ENCODE measurements at regions not wholly inside any gene's neighbourhood (a gene's known extent, or its start where the extent isn't known, plus 50 kb on each side); places are given as distances from the start of the nearest gene placed in this dataset.

- no peaks in the 10 kb centered on the region for H3K9me3 Mint-ChIP-seq
- ATAC-seq: no peak
- H3K4me3 Mint-ChIP-seq: no peak overlapping the region
- DNase-seq: no peak
- no peaks in the 10 kb centered on the region for H3K36me3 Mint-ChIP-seq (ENCODE audit: insufficient read depth)
- H3K4me1 Mint-ChIP-seq (ENCODE audit: low read depth): no peaks in the 10 kb centered on the region
- peaks cover 5% of the 10 kb centered on the region for H3K27me3 Mint-ChIP-seq (ENCODE audit: low read depth)
These were observed 171.1 kb downstream of the ENC1 start for GRCh38 chr5:74469234-74469994.

GRCh38 chr5:74468421-74468820, 172.1 kb downstream of the ENC1 start:
- DNase-seq (no peak), ATAC-seq (no peak)
- H3K9me3 Mint-ChIP-seq: no peaks in the 10 kb centered on the region
- H3K4me3 Mint-ChIP-seq: no peak overlapping the region
- no peaks in the 10 kb centered on the region for H3K36me3 Mint-ChIP-seq (ENCODE audit: insufficient read depth)
- H3K27me3 Mint-ChIP-seq (ENCODE audit: low read depth): peaks cover 6% of the 10 kb centered on the region
- H3K4me1 Mint-ChIP-seq (ENCODE audit: low read depth): no peaks in the 10 kb centered on the region

GRCh38 chr5:74465724-74466123, 174.8 kb downstream of the ENC1 start:
- DNase-seq: no peak
- H3K4me3 Mint-ChIP-seq: no peak overlapping the region
- no peaks in the 10 kb centered on the region for H3K9me3 Mint-ChIP-seq
- no peak for ATAC-seq
- H3K4me1 Mint-ChIP-seq (ENCODE audit: low read depth): no peaks in the 10 kb centered on the region
- no peaks in the 10 kb centered on the region for H3K36me3 Mint-ChIP-seq (ENCODE audit: insufficient read depth)
- H3K27me3 Mint-ChIP-seq (ENCODE audit: low read depth): peaks cover 11% of the 10 kb centered on the region

- no peak overlapping the region for H3K4me3 Mint-ChIP-seq
- H3K4me1 Mint-ChIP-seq (ENCODE audit: low read depth): no peaks in the 10 kb centered on the region
- H3K9me3 Mint-ChIP-seq: no peaks in the 10 kb centered on the region
- ATAC-seq: no peak
- H3K27me3 Mint-ChIP-seq (ENCODE audit: low read depth): peaks cover 11% of the 10 kb centered on the region
- no peak for DNase-seq
- no peaks in the 10 kb centered on the region for H3K36me3 Mint-ChIP-seq (ENCODE audit: insufficient read depth)
These were observed 175.9 kb downstream of the ENC1 start for GRCh38 chr5:74464512-74465209.

GRCh38 chr5:74462356-74462755, 178.2 kb downstream of the ENC1 start:
- H3K4me3 Mint-ChIP-seq: no peak overlapping the region
- DNase-seq (no peak), ATAC-seq (no peak)
- peaks cover 10% of the 10 kb centered on the region for H3K27me3 Mint-ChIP-seq (ENCODE audit: low read depth)
- H3K9me3 Mint-ChIP-seq: no peaks in the 10 kb centered on the region
- H3K4me1 Mint-ChIP-seq (ENCODE audit: low read depth): no peaks in the 10 kb centered on the region
- no peaks in the 10 kb centered on the region for H3K36me3 Mint-ChIP-seq (ENCODE audit: insufficient read depth)

- Mint-ChIP-seq H3K9me3 (no peaks in the 10 kb centered on the region), H3K4me3 (no peak overlapping the region), H3K4me1 (ENCODE audit: low read depth) (no peaks in the 10 kb centered on the region), H3K36me3 (ENCODE audit: insufficient read depth) (no peaks in the 10 kb centered on the region), H3K27me3 (ENCODE audit: low read depth) (peaks cover 10% of the 10 kb centered on the region)
- DNase-seq (no peak), ATAC-seq (no peak)
These were observed 179.3 kb downstream of the ENC1 start for GRCh38 chr5:74461251-74461650.

GRCh38 chr5:74460694-74461093, 179.8 kb downstream of the ENC1 start:
- Mint-ChIP-seq H3K9me3 (no peaks in the 10 kb centered on the region), H3K4me1 (ENCODE audit: low read depth) (no peaks in the 10 kb centered on the region), H3K27me3 (ENCODE audit: low read depth) (peaks cover 10% of the 10 kb centered on the region), H3K4me3 (no peak overlapping the region), H3K36me3 (ENCODE audit: insufficient read depth) (no peaks in the 10 kb centered on the region)
- DNase-seq (no peak), ATAC-seq (no peak)

GRCh38 chr5:74459984-74460383, 180.5 kb downstream of the ENC1 start:
- Mint-ChIP-seq H3K36me3 (ENCODE audit: insufficient read depth) (no peaks in the 10 kb centered on the region), H3K9me3 (no peaks in the 10 kb centered on the region), H3K4me1 (ENCODE audit: low read depth) (no peaks in the 10 kb centered on the region), H3K27me3 (ENCODE audit: low read depth) (peaks cover 10% of the 10 kb centered on the region), H3K4me3 (no peak overlapping the region)
- DNase-seq (no peak), ATAC-seq (no peak)

GRCh38 chr5:74457876-74458275, 182.7 kb downstream of the ENC1 start:
- Mint-ChIP-seq H3K36me3 (ENCODE audit: insufficient read depth) (no peaks in the 10 kb centered on the region), H3K4me3 (no peak overlapping the region), H3K27me3 (ENCODE audit: low read depth) (peaks cover 14% of the 10 kb centered on the region), H3K4me1 (ENCODE audit: low read depth) (no peaks in the 10 kb centered on the region), H3K9me3 (no peaks in the 10 kb centered on the region)
- DNase-seq: no peak
- no peak for ATAC-seq

- no peak for ATAC-seq
- Mint-ChIP-seq H3K4me1 (ENCODE audit: low read depth) (no peaks in the 10 kb centered on the region), H3K9me3 (no peaks in the 10 kb centered on the region)
These were observed 186.1 kb downstream of the ENC1 start for GRCh38 chr5:74454263-74455030.

GRCh38 chr5:74452856-74453255, 187.7 kb downstream of the ENC1 start:
- H3K9me3 Mint-ChIP-seq: no peaks in the 10 kb centered on the region
- H3K36me3 Mint-ChIP-seq (ENCODE audit: insufficient read depth): no peaks in the 10 kb centered on the region
- ATAC-seq (no peak), DNase-seq (no peak)
- no peaks in the 10 kb centered on the region for H3K4me1 Mint-ChIP-seq (ENCODE audit: low read depth)
- H3K27me3 Mint-ChIP-seq (ENCODE audit: low read depth): peaks cover 12% of the 10 kb centered on the region
- H3K4me3 Mint-ChIP-seq: no peak overlapping the region

More at GRCh38 chr5:74454263-74455030, 186.1 kb downstream of the ENC1 start:
- peaks cover 13% of the 10 kb centered on the region for H3K27me3 Mint-ChIP-seq (ENCODE audit: low read depth)
- H3K36me3 Mint-ChIP-seq (ENCODE audit: insufficient read depth): no peaks in the 10 kb centered on the region
- H3K4me3 Mint-ChIP-seq: no peak overlapping the region
- DNase-seq: no peak

- peaks cover 9% of the 10 kb centered on the region for H3K27me3 Mint-ChIP-seq (ENCODE audit: low read depth)
- H3K4me1 Mint-ChIP-seq (ENCODE audit: low read depth): no peaks in the 10 kb centered on the region
- DNase-seq: no peak
- H3K4me3 Mint-ChIP-seq: no peak overlapping the region
- no peaks in the 10 kb centered on the region for H3K36me3 Mint-ChIP-seq (ENCODE audit: insufficient read depth)
- H3K9me3 Mint-ChIP-seq: no peaks in the 10 kb centered on the region
- no peak for ATAC-seq
These were observed 190.4 kb downstream of the ENC1 start for GRCh38 chr5:74450095-74450494.

GRCh38 chr5:74446725-74447241, 193.7 kb downstream of the ENC1 start:
- Mint-ChIP-seq H3K9me3 (no peaks in the 10 kb centered on the region), H3K36me3 (ENCODE audit: insufficient read depth) (no peaks in the 10 kb centered on the region), H3K27me3 (ENCODE audit: low read depth) (peaks cover 6% of the 10 kb centered on the region), H3K4me1 (ENCODE audit: low read depth) (no peaks in the 10 kb centered on the region), H3K4me3 (no peak overlapping the region)
- ATAC-seq (no peak), DNase-seq (no peak)

GRCh38 chr5:74442466-74442865, 198.1 kb downstream of the ENC1 start:
- H3K4me3 Mint-ChIP-seq: no peak overlapping the region
- ATAC-seq: no peak
- no peaks in the 10 kb centered on the region for H3K9me3 Mint-ChIP-seq
- no peak for DNase-seq
- no peaks in the 10 kb centered on the region for H3K4me1 Mint-ChIP-seq (ENCODE audit: low read depth)
- H3K36me3 Mint-ChIP-seq (ENCODE audit: insufficient read depth): no peaks in the 10 kb centered on the region
- H3K27me3 Mint-ChIP-seq (ENCODE audit: low read depth): peaks cover 9% of the 10 kb centered on the region
